CD4-positive, alpha-beta T cell treated with Interleukin-6 at 100 ng/mL for 8 hours (primary cell): ENCODE measurements at regions not wholly inside any gene's neighbourhood (a gene's known extent, or its start where the extent isn't known, plus 50 kb on each side); places are given as distances from the start of the nearest gene placed in this dataset.
"Not testable (repeated sequence)": the region's sequence is repeated elsewhere in the genome, so short reads cannot be mapped to it uniquely, and the experiment has no call there.

Experiments used
- DNase-seq: peaks from one replicate; pipeline ENCODE4 v3.0.0-alpha.2; 2020; ENCODE audit warnings: mixed read lengths, low spot score

DNA sequence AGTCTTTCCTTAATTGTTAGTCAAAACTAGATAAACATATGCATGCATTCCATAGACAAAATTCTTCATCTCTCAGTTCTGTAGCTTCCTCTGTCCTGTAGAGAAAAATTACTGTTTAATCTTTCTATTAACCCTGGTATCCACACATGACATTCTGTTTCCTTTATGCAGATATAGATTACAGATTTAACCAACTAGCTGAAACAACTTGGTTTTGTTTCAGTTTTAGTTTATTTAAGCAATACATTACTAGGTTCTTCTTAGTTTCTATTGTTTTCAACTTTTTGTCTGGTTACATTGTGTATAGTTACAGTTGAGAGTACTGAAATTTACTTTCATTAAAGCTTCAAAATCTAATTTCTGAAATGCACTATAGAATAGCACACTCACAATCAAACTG, 933.9 kb upstream of the EPHA5 start:
- no peak for DNase-seq

DNA sequence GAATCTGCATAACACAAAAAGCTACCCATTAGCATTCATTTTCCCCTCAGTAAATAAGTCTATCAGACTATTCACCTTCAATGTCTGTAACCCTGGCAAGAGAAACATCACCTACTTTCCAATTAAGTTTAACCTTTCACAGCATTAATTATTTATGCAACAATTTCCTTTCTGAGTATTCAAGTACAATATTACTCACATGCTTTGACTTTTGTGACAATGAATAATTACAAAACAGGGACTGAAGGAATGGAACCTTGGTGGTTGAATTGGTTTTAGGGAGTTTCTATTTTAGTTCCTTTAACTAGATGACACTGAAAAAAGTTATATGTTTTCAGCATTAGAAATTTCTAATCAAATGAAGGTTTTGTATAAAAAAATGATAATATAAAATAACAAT, 932.3 kb upstream of the EPHA5 start:
- DNase-seq, result no peak

DNA sequence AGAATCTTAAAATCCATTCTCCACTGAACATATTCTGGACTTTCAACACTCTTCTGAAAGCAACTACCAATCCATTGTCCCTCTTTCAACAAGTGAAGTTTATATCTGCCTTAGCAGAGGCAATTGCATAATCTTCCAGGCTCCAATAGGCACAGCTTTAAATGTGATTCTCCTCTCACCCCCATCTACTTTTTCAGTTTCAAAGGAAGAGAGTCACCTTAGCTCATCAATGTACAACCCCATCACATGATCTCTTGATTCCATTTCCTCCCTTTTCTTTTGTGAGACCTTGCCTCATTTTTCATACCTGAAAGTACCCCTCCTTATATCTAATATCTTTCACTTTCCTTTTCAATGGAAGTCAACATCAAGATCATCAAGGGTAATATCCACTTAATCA, 921.7 kb upstream of the EPHA5 start:
- DNase-seq, result no peak

DNA sequence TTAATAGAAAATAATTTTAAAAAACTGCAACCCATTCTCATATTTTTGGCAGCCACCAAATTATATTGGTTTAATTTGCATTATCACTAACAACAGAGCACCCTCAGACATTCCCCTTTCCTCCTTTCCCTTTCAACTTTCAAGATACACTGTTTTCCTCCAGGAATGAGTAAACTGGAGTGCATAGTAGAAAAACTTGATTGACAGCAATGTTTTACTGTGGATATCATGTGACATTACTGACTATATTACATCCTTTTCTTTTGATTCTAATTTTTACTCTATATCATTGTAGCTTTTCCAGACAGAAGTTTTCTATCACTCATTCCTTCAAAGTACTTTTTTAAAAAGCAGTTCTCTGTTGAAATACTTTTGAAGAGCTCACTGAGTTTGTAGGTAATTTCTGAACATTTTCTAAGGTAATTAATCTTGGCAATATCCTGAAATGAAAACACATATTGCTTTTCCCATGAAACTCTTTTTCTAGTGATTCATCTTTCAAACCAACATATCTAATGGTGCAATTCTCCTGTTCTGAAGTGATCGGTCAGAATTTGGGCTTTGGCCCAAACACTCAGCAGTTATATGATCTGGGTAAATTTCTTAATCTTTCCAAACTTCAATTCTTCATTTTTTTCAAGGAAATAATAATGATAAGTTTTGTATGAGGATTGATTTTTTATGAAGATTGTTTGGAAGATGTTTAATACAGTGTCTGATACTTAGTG, 920.4 kb upstream of the EPHA5 start:
- DNase-seq, result no peak

DNA sequence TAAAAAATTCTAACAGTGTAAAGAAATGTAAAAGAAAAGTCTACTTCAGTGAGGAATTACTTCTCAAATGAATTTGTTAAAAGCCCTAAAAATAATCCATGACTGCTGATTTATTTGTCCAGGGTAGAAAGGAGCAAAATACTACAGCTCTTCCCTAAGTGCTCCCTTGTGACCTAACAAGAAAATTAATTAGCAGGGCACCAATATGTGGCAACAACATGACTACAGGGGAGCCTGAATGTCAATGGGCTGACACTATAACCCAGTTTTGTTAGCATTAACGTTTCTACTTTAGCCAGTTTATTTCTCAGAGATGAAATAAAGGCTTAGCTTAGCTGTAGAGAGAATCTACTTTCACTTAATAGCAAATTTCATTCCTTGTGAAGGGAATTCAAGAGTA, 918.9 kb upstream of the EPHA5 start:
- no peak for DNase-seq

DNA sequence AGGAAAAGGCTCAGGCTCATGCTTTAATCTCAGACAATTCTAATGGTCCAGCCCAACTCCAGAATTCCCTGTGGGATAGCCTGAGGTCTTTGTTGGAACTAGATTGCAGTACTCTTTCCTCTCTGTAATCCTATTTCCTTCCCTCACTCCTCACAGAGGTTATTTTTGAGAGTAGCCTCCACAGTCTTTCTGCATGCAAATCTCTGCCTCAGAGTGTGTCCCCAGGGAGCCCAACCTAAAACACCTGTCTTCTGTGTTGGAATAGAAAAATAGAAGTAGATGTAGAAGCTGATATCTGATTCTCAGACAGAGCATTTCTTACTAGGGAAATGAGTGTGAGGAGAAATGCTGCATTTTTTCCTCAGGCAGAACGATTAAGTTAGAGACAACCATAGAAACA, 915.5 kb upstream of the EPHA5 start:
- DNase-seq, result no peak

DNA sequence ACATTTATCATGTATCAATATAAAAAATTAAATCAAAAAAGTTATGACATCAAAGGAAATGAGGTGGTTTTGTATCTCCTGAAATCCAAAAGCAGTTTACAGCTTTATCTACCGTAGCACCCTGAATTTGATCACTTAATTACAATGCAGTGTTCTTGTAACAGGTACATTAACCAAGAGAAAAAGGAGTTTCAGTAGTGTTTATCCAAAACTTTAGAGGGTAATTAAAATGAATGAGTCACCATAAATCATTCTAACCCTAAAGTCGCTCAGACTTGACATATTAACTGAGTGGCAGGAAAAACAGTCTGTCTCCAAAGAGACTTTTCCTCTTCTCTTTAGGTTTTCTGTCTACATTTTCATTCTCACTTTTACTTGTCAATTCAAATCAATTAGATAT, 907.6 kb upstream of the EPHA5 start:
- no peak for DNase-seq

DNA sequence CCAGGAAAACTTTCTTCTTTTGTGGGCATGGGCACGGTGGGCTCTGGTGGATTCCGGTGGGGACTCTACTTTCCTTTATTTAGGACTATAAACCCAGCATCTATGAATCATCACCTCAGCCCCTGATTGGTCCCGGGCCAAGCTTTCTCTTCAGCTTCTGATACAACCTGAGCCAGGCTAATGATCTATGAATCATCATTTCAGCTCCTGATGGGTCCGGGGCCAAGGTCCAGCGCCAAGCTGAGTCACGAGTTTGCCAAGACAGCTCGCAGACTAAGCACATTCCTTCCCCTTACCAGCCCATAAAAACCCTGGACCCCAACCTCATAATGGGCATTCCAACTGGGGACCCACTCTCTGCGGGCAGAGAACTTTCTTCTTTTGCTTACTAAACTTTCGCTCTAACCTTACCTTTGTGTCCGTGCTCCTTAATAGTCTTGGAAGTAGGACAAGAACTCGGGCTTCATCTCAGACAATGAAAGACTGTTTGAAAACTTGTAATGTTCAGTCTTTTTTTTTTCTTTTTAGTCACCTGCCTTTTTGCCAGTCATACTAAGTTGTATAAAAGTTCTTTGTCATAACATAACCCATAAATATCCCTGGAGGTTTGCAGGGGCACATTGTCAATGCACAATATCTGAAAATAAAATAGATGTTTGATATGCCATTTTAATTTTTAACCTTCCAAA, 904.9 kb upstream of the EPHA5 start:
- DNase-seq, result no peak

DNA sequence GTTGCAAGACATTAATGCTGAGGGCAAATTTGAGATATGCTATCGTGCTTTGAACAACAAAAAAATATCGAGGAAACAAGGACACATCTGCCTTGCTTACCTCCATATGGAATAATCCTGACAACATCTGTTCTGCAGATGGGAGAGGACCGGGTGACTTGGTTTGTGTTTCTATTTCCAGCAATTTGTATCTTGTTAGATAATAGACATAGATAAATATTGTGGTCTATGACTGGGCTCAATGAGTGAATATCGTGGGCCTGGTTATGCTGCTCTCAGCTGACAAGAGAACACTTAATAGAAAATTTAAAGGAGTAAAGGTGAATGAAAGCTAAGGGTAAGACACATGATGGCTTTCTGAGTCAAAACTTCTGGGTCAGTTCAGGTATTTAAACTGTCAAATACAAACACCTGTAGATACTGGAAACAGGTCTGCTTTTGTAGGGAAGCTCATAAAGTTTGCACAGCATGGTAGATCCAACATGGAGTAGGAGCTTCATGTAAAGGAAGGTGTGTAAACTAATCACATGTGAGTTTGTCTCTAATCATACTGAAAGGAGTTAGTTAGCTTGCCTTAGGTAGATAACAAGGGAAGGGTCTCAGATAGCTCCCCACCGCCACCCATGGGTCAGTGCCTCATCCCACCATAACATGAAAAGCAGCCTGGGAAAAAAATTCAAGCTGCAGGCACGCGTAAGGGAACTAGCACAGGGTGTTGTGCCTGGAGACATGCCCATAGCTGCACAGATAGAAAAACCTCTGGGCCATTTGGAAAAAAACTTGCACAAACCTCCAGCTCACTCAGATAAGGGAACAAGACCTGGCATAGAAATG, 904.1 kb upstream of the EPHA5 start:
- no peak for DNase-seq

DNA sequence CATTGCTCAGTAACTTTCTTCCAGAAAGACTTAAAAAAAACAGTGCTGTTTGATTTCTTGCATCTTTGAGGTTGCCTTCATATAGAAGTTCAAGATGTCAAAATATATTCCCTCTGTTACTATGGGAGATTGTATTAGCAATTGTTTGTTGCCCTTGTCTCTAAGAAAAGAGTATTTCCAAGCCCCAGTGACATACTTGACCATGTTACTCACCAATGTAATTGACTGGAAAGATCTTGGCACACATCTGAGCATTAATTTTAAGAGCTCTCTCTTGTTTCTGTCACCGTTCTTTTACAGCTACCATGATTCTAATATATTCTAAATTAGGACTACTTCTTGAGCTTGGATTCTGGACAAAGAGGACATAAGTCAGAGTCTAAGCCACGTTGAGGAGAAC, 902.7 kb upstream of the EPHA5 start:
- no peak for DNase-seq

DNA sequence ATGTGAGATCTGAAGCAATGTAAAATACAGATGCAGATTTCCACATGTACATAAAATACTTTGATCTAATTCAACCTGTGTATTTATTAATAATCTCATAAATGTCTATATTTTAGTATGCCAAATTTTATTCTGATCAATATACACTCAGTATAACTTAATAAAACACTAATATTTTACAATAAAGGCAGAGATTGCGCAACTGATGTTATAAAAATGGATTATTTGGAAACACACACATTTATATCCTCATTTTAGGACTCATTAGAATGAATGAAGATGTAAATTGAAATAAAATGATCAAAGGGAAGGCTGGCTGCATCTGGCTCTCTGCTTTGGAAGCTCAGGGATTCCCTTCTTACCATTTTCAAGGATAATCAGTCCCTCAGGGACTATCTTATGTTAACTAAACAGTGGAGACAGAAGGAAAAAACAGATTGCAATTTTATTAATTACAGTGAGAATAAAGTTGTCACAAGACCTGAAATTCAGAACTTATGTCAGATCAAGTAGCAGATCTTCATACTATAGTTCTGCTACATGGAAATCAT, 900.9 kb upstream of the EPHA5 start:
- no peak for DNase-seq

DNA sequence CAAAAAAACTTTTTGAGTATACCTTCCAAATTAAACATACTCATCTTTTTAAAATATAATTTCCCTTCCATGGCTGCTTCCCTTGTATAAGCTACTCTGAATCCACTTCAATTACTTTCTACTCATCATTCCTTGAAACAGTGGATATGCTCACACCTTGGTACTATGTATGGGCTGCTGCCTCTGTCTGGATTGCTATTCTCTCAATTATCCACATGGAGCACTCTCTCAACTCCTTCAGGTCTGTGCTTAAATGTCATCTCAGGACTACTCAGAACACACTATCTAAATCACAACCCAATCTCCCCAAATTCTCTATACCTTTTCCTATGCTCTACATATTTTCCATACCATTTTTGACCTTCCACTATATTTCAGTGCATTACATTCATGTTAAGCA, 898.9 kb upstream of the EPHA5 start:
- no peak for DNase-seq

DNA sequence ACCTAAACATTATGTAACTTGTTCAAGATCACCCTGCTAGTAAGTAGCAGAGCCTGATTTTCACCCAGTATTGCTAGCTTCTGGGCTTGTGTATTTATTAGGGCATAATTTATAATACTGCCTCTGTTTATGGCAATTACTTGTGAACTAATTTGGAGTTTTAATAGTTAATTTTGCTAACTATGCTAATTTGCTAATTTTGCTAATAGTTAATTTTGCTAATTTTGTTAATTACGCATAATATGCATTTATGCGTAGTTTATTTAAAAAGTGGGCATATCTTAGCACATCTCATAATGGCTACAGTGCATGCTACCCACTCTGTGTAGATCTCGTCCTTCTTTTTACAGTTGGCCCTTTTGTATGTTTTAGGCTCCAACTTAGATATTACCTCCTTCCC, 898.1 kb upstream of the EPHA5 start:
- DNase-seq, result no peak

DNA sequence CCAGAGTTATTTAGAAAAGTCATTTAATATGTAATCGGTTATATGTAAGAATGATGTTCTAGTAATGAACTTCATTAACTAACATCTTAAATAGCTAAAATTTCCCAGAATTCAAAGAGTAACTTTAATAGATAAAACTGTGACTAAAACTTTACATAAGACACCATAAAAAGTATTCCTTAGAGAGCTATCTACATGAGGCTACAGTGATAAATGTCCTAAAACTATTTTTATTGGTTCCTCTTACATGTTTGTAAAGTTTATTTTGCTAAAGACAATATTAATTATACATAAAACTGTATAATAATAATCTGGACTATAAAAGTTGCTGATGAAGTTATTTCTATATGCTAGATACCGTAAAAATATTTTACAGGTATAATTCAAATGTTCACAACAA, 897.7 kb upstream of the EPHA5 start:
- no peak for DNase-seq

DNA sequence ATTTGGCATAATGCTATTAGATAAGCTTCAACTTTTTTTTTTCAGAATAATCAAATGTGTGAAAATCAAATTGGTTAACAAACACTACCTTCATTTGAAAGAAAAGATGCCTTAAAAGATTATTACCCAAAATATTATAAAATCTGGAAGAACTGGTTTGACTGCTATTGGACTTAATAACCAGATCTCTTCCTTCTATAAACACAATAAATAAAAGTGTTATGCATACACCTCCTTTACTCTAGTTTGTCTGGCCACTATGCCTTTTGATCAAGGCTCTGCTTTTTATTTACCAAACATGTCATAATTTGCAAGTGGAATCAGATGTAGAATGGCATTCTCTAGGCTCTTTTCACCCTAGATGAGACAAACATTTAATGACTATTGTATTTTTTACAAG, 897.3 kb upstream of the EPHA5 start:
- DNase-seq, result no peak

DNA sequence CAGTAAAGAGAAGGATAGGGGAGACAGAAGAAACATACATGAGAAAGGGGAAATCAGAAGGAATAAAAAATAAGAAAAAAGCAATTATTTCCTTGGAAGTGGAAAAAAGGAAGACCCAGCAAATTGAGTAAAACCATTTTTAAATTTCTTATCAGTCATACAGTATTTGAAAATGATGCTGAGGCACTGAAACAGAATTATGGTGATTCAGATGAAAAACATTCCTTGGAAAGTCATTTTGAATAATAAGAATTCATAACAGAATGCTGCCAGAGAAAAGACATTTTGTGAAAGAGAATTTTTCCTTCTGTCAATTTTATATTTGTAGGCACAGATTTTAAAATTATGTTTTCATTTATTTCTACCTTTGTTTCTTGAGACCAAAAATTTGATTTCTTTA, 895.5 kb upstream of the EPHA5 start:
- no peak for DNase-seq

DNA sequence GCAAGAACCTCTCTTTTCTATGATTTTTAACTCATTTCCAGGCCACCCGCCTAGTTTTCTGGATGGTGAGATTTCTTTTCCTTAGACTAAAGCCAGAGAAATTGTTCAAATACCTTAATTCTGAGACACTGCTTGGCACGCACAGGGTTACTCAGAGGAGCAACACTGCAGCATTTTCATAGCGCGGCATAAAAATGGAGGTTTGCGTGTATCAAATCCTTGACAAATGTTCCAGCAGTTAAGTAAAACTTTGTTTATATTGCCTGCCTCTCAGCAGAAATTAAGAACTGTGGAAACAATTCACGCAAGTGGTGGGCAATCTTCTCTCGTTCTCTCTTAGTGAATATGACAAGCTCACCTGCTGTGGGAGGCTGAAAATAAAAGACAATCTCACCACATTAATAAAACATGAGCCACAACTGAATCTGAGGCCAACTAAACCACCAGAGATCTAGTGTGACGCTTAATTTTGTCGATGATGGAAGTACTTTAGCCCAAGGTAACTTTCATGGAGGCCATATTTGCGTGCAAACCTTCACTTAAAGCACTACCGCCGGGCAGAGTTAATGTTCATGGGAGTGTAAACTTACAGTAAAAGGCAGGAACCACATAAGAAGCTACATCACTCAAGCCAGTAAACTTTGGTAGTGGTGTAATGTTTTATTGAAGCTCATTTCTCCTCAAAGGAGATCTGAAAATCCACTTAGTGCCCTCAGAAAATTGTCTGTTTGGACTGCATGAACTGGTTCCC, 894.8 kb upstream of the EPHA5 start:
- DNase-seq, result no peak

DNA sequence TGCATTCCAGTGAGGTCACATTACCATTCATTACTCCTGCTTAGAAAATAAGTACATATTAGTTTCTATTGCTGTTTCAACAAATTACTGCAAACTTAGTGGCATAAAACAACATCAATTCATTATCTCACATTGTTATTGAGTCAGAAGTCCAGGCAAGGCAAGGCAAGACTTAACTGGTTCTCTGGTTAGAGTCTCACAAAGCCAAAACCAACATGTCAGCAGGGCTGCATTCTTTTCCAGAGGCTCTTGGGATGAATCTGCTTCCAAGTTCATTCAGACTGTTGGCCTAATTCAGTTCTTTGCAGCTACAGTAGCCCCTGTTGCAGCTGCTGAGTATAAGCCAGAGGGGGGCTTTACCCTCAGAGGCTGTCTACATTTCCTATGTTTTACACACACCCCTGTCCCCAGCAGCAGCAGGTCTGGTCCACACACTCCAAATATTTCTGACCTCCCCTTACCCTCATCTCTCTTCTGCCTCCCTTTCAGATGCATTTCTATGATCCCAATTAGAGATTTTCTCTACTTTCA, 892.1 kb upstream of the EPHA5 start:
- no peak for DNase-seq

DNA sequence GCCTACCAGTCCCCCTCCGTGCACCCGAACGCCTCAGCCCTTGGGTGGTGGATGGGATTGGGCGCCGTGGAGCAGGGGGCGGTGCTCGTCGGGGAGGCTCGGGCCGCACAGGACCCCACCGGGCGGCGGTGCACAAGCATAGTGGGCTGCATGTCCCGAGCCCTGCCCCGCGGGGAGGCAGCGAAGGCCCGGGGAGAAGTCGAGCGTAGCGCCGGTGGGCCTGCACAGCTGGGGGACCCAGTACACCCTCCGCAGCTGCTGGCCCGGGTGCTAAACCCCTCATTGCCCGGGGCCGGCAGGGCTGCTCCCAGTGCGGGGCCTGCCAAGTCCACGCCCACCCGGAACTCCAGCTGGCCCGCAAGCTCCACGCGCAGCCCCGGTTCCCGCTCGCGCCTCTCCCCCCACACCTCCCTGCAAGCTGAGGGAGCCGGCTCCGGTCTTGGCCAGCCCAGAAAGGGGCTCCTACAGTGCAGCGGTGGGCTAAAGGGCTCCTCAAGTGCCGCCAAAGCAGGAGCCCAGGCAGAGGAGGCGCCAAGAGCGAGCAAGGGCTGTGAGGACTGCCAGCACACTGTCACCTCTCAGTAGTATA, 891.3 kb upstream of the EPHA5 start:
- DNase-seq, result not testable (repeated sequence)

DNA sequence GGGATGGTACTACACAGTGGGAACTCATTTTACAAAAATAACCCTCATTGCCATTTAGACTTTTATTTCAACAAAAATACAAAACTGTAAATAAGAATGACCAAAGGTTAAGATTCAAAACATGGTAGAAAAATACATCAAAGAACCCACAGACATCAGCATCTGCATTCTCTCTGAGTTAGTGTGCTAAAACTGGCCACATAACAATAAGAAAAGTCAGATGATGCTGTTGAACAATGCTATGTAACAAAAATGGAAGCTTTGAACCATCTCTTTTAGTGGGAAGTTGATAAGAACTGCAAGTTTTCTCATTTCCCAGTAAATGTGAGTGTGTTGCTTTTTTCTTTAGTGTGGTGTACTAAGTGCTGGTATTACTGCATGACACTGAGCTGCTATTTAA, 888.4 kb upstream of the EPHA5 start:
- no peak for DNase-seq

DNA sequence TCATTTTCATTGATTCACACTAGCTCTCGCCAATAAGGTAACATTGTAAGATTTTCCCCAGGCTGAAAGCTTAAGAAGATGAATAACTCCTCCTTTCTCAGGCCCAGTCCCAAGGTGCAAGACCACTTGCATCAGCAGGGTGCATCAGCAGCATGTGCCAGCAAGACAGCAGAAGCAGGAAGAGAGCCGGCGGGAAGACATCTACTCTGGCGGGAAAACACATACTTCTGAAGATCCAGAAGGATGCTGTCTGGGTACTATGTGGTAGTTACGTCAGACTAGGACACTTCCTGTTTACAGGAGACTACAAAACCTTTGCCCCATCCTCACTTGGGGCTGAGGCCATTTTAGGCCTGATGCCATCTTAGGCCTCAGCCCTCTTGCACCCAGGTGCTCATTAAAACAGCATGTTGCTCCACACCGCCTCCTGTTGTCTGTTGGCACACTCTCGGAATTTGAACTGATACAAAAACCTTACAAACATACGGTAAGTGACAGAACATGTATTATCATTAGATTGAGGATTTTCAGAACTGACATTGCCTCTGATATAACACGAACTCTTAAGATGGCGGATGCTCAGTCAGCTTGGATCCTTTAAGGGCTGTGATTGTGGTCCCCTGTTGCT, 886.5 kb upstream of the EPHA5 start:
- DNase-seq, result no peak
